CD14-positive monocyte (primary cell): ENCODE measurements at regions not wholly inside any gene's neighbourhood (a gene's known extent, or its start where the extent isn't known, plus 50 kb on each side); places are given as distances from the start of the nearest gene placed in this dataset.

Experiments used
- DNase-seq, 3 donors: peaks; one replicate each; pipeline ENCODE4 v3.0.0-alpha.2; 2011 to 2022
- H2AFZ ChIP-seq: 2 replicates; pipeline ENCODE4 v1.6.0; 2012; ENCODE audit warnings: mild to moderate bottlenecking, low read depth, low read length, inconsistent platforms; ENCODE audit not compliant: insufficient read depth, poor library complexity, severe bottlenecking
- H3K27ac ChIP-seq, 2 donors: 1 replicate in 1 of 2; 2 replicates in 1 of 2; pipeline ENCODE4 v1.5.1; 2012 to 2013; ENCODE audit warnings: low read length in 2 of 2, control low read depth in 1 of 2, inconsistent platforms in 1 of 2, low read depth in 1 of 2, mild to moderate bottlenecking in 1 of 2
- H3K27me3 ChIP-seq, 2 donors: one replicate each; pipeline versions ENCODE4 v1.6.0 to v1.6.1; 2011 to 2013; ENCODE audit warnings: low read length in 2 of 2; ENCODE audit not compliant: control insufficient read depth in 2 of 2, insufficient read depth in 2 of 2
- H3K36me3 ChIP-seq, 2 donors: replicated peaks in 1 of 2; 1 replicate in 1 of 2; 2 replicates in 1 of 2; pipeline versions ENCODE4 v1.5.1 to v1.6.1; 2012 to 2013; ENCODE audit warnings: low read length in 2 of 2, control low read depth in 1 of 2, inconsistent platforms in 1 of 2, mild to moderate bottlenecking in 1 of 2; ENCODE audit not compliant: insufficient read depth in 2 of 2, control insufficient read depth in 1 of 2
- H3K4me1 ChIP-seq, 2 donors: 1 replicate in 1 of 2; 2 replicates in 1 of 2; pipeline versions ENCODE4 v1.5.1 to v1.6.1; 2012 to 2013; ENCODE audit warnings: low read length in 2 of 2, control low read depth in 1 of 2, inconsistent platforms in 1 of 2, mild to moderate bottlenecking in 1 of 2, moderate library complexity in 1 of 2; ENCODE audit not compliant: insufficient read depth in 2 of 2, control insufficient read depth in 1 of 2
- H3K4me2 ChIP-seq: replicated peaks from 2 replicates; pipeline ENCODE3; 2012; ENCODE audit warnings: low read length, moderate library complexity, mild to moderate bottlenecking; ENCODE audit not compliant: poor library complexity, severe bottlenecking; ENCODE audit errors: extremely low read depth
- H3K4me3 ChIP-seq, 3 experiments: fragments of 200-600 bp in 1 of 3; sonication (generic) in 1 of 3; replicated peaks in 1 of 3; 1 replicate in 2 of 3; 2 replicates in 1 of 3; pipeline ENCODE4 v1.5.1; 2011 to 2013; ENCODE audit warnings: low read length in 3 of 3, mild to moderate bottlenecking in 3 of 3, control low read depth in 2 of 3, low read depth in 2 of 3, inconsistent platforms in 1 of 3, moderate library complexity in 1 of 3
- H3K79me2 ChIP-seq: 2 replicates; pipeline ENCODE4 v1.6.0; 2012; ENCODE audit warnings: mild to moderate bottlenecking, control low read depth, inconsistent platforms, low read length, moderate library complexity; ENCODE audit not compliant: insufficient read depth
- H3K9ac ChIP-seq: 2 replicates; pipeline ENCODE4 v1.6.0; 2017; ENCODE audit warnings: low read length, mild to moderate bottlenecking; ENCODE audit not compliant: insufficient read depth, poor library complexity, severe bottlenecking
- H3K9me3 ChIP-seq, 2 donors: replicated peaks in 1 of 2; 1 replicate in 1 of 2; 2 replicates in 1 of 2; pipeline versions ENCODE4 v1.5.1 to v1.6.1; 2012 to 2013; ENCODE audit warnings: low read length in 2 of 2, control low read depth in 1 of 2; ENCODE audit not compliant: control insufficient read depth in 1 of 2, insufficient read depth in 1 of 2
- H4K20me1 ChIP-seq: 2 replicates; pipeline ENCODE4 v1.6.0; 2012; ENCODE audit warnings: mild to moderate bottlenecking, low read length, control low read depth, moderate library complexity; ENCODE audit not compliant: insufficient read depth
- H3K27ac Mint-ChIP-seq, 7 donors: one replicate each; pipeline ENCODE4 v1.8.0; 2020; ENCODE audit warnings: mild to moderate bottlenecking in 7 of 7, mixed read lengths in 7 of 7, moderate library complexity in 6 of 7, inconsistent platforms in 2 of 7
- H3K27me3 Mint-ChIP-seq, 3 donors: one replicate each; pipeline ENCODE4 v1.8.0; 2021 to 2022; ENCODE audit warnings: low read depth in 3 of 3, mild to moderate bottlenecking in 3 of 3, mixed read lengths in 3 of 3, moderate library complexity in 3 of 3, inconsistent platforms in 1 of 3
- H3K36me3 Mint-ChIP-seq, 2 donors: one replicate each; pipeline ENCODE4 v1.8.0; 2020; ENCODE audit warnings: mixed read lengths in 2 of 2, inconsistent platforms in 1 of 2, mild to moderate bottlenecking in 1 of 2
- H3K4me1 Mint-ChIP-seq: one replicate; pipeline ENCODE4 v1.8.0; 2020; ENCODE audit warnings: mild to moderate bottlenecking, mixed read lengths
- H3K4me3 Mint-ChIP-seq, 2 donors: one replicate each; pipeline ENCODE4 v1.8.0; 2020; ENCODE audit warnings: mild to moderate bottlenecking in 2 of 2, mixed read lengths in 2 of 2, moderate library complexity in 1 of 2
- H3K9me3 Mint-ChIP-seq, 7 donors: one replicate each; pipeline ENCODE4 v1.8.0; 2020 to 2022; ENCODE audit warnings: mixed read lengths in 7 of 7, mild to moderate bottlenecking in 6 of 7, moderate library complexity in 6 of 7, inconsistent platforms in 2 of 7
- WGBS: methylation state at CpG from one replicate; pipeline ENCODE4 v1.1.5; 2013; ENCODE audit warnings: missing lambda C conversion rate; ENCODE audit not compliant: insufficient coverage; 5-methylcytosine and 5-hydroxymethylcytosine counted together
- intact Hi-C, 2 donors: fragments of 100-400 bp; cut with micrococcal nuclease; formaldehyde crosslinking; loops; one replicate each; pipeline versions ENCODE4 v1.15.0 to v1.15.1; 2023
- TF ChIP-seq, protein P1 (sequence below): fragments of 200-600 bp; IDR thresholded peaks from one replicate; pipeline ENCODE4 v1.8.0; 2022; ENCODE audit warnings: antibody characterized with exemption, mild to moderate bottlenecking

DNA sequence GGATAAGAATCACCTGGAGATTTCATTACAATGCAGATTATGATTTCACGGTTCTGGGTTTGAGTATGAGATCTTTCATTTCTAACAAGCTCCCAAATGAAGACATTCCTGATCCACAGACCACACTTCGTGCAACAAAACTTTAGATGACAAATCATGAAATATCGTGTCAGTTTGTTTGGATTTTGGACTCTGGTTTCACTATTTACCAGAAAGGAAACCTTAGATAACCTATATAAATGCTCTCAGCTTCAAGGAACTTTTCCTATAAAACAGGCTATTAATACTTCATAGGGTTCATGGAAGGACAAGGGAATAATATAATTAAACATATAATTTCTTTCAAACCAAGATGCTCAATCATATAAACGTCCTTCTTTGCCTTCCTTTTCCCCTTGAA lies 930.5 kb upstream of the SLC10A2 start:
- Histone ChIP-seq H3K9me3 (peaks cover 0 to 4% of the 10 kb centered on the region in 2 donors), H3K79me2 (no peaks in the 10 kb centered on the region), H3K4me3 (no peak overlapping the region), H3K4me2 (no peak overlapping the region), H3K36me3 (no peaks in the 10 kb centered on the region), H3K27me3 (no peaks in the 10 kb centered on the region), H2AFZ (no peak overlapping the region), H4K20me1 (no peaks in the 10 kb centered on the region), H3K9ac (no peak overlapping the region), H3K27ac (no peak overlapping the region), H3K4me1 (no peaks in the 10 kb centered on the region)
- WGBS, result no CpG with 5 or more reads among the region's 4 CpGs
- Mint-ChIP-seq H3K4me3 (no peak overlapping the region), H3K36me3 (no peaks in the 10 kb centered on the region), H3K27ac (no peak overlapping the region), H3K27me3 (peaks cover 0 to 3% (median 0%) of the 10 kb centered on the region in 3 donors), H3K9me3 (peaks cover 2 to 11% (median 5%) of the 10 kb centered on the region in 7 donors), H3K4me1 (no peaks in the 10 kb centered on the region)
- DNase-seq, result no peak
- TF ChIP-seq, protein P1, sequence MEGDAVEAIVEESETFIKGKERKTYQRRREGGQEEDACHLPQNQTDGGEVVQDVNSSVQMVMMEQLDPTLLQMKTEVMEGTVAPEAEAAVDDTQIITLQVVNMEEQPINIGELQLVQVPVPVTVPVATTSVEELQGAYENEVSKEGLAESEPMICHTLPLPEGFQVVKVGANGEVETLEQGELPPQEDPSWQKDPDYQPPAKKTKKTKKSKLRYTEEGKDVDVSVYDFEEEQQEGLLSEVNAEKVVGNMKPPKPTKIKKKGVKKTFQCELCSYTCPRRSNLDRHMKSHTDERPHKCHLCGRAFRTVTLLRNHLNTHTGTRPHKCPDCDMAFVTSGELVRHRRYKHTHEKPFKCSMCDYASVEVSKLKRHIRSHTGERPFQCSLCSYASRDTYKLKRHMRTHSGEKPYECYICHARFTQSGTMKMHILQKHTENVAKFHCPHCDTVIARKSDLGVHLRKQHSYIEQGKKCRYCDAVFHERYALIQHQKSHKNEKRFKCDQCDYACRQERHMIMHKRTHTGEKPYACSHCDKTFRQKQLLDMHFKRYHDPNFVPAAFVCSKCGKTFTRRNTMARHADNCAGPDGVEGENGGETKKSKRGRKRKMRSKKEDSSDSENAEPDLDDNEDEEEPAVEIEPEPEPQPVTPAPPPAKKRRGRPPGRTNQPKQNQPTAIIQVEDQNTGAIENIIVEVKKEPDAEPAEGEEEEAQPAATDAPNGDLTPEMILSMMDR, result no peak
- intact Hi-C loops, result no loop called here

DNA sequence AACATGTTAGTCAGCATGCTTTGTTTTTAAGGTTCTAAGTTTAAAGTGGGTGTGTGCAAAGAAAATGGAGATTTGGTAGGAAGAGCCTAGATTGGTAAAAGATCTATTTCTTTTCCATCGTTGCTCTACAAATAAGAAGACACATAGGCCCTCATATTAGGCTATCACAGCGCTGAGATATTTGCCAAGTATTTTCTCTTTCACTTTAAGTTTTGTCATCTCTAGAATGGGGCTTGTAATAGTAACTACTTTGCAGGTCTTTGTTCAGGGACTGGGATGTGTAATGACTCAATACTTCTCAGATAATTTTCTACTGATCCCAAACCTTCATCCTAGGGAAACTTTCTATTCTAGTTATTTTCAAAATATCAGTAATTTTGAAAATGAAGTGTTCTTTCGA lies 917.7 kb upstream of the SLC10A2 start:
- Histone ChIP-seq H3K36me3 (no peaks in the 10 kb centered on the region), H3K4me1 (no peaks in the 10 kb centered on the region), H3K27me3 (no peaks in the 10 kb centered on the region), H3K9me3 (no peaks in the 10 kb centered on the region), H3K4me3 (no peak overlapping the region), H3K9ac (no peak overlapping the region), H2AFZ (no peak overlapping the region), H4K20me1 (no peaks in the 10 kb centered on the region), H3K4me2 (no peak overlapping the region), H3K27ac (no peak overlapping the region), H3K79me2 (no peaks in the 10 kb centered on the region)
- H3K27me3 Mint-ChIP-seq, result no peaks in the 10 kb centered on the region
- peaks cover 0 to 3% (median 0%) of the 10 kb centered on the region in 7 donors for H3K9me3 Mint-ChIP-seq
- H3K27ac Mint-ChIP-seq, result no peak overlapping the region
- no CpG with 5 or more reads among the region's 3 CpGs for WGBS
- intact Hi-C loops, result no loop called here
- no peak overlapping the region for H3K4me3 Mint-ChIP-seq
- TF ChIP-seq, protein P1, result no peak
- no peaks in the 10 kb centered on the region for H3K4me1 Mint-ChIP-seq
- DNase-seq, result no peak
- H3K36me3 Mint-ChIP-seq, result no peaks in the 10 kb centered on the region
